MCF 10A (cell line): ENCODE measurements at regions not wholly inside any gene's neighbourhood (a gene's known extent, or its start where the extent isn't known, plus 50 kb on each side); places are given as distances from the start of the nearest gene placed in this dataset.

Experiments used
- BruUV-seq: library from RNA; stranded (reverse); fragments of 400-500 nt; replicated peaks from 2 replicates; lab custom pipeline; 2021; lab: Mats Ljungman, UMichigan
- CTCF ChIA-PET: fragments of 300-600 bp; sonication (Branson Sonifier 250); formaldehyde crosslinking; extraction: SDS; loops from one replicate; lab custom pipeline; 2021; ENCODE audit warnings: antibody characterized with exemption, inconsistent platforms; lab: Yijun Ruan, JAX
- POLR2A ChIA-PET: fragments of 300-600, 350-650 bp; sonication (Branson Sonifier 250); formaldehyde crosslinking; extraction: SDS; loops from one replicate; lab custom pipeline; 2020; ENCODE audit warnings: antibody characterized with exemption, inconsistent platforms; lab: Yijun Ruan, JAX
- DNase-seq: peaks from one replicate; pipeline ENCODE4 v3.0.0-alpha.2; 2018; ENCODE audit not compliant: unreplicated experiment
- H3K27ac Mint-ChIP-seq: one replicate; pipeline ENCODE4 v1.8.0; 2022; ENCODE audit warnings: mild to moderate bottlenecking, low read depth, mixed read lengths; ENCODE audit not compliant: unreplicated experiment
- H3K27me3 Mint-ChIP-seq: one replicate; pipeline ENCODE4 v1.8.0; 2022; ENCODE audit warnings: mixed read lengths; ENCODE audit not compliant: insufficient read depth, unreplicated experiment
- H3K36me3 Mint-ChIP-seq: one replicate; pipeline ENCODE4 v1.8.0; 2022; ENCODE audit warnings: mild to moderate bottlenecking, moderate library complexity, mixed read lengths; ENCODE audit not compliant: insufficient read depth, unreplicated experiment
- H3K4me1 Mint-ChIP-seq: one replicate; pipeline ENCODE4 v1.8.0; 2022; ENCODE audit warnings: mixed read lengths; ENCODE audit not compliant: insufficient read depth, unreplicated experiment
- H3K4me3 Mint-ChIP-seq: one replicate; pipeline ENCODE4 v1.8.0; 2022; ENCODE audit warnings: mild to moderate bottlenecking, moderate library complexity, mixed read lengths; ENCODE audit not compliant: unreplicated experiment
- H3K9me3 Mint-ChIP-seq: one replicate; pipeline ENCODE4 v1.8.0; 2022; ENCODE audit warnings: mixed read lengths; ENCODE audit not compliant: unreplicated experiment
- CTCF ChIP-seq: fragments of 200-600 bp; IDR thresholded peaks from one replicate; pipeline ENCODE4 v1.8.0; 2022; ENCODE audit warnings: antibody characterized with exemption, mild to moderate bottlenecking; ENCODE audit not compliant: unreplicated experiment
- intact Hi-C: fragments of 100-400 bp; cut with micrococcal nuclease; formaldehyde crosslinking; loops from 2 replicates; pipeline ENCODE4 v1.14.1; 2022

GRCh38 chr2:13543550-13543949 lies 826.8 kb downstream of the TRIB2 start:
- no TSS peak for BruUV-seq
- no peaks in the 10 kb centered on the region for H3K27me3 Mint-ChIP-seq
- H3K4me3 Mint-ChIP-seq: no peak overlapping the region
- TF ChIP-seq CTCF: no peak
- no peak overlapping the region for H3K27ac Mint-ChIP-seq
- DNase-seq: peak; percentile 11
- intact Hi-C loops: no loop called here
- H3K36me3 Mint-ChIP-seq: peaks cover 7% of the 10 kb centered on the region
- no peaks in the 10 kb centered on the region for H3K4me1 Mint-ChIP-seq
- CTCF ChIA-PET: no interaction called here
- no peaks in the 10 kb centered on the region for H3K9me3 Mint-ChIP-seq
- POLR2A ChIA-PET: no interaction called here

GRCh38 chr2:13545320-13545719 lies 828.6 kb downstream of the TRIB2 start:
- no TSS peak for BruUV-seq
- TF ChIP-seq CTCF: no peak
- intact Hi-C loops: no loop called here
- no peaks in the 10 kb centered on the region for H3K9me3 Mint-ChIP-seq
- no peak overlapping the region for H3K27ac Mint-ChIP-seq
- DNase-seq: no peak
- H3K36me3 Mint-ChIP-seq: peaks cover 7% of the 10 kb centered on the region
- CTCF ChIA-PET: no interaction called here
- H3K27me3 Mint-ChIP-seq: no peaks in the 10 kb centered on the region
- no peaks in the 10 kb centered on the region for H3K4me1 Mint-ChIP-seq
- POLR2A ChIA-PET: no interaction called here
- no peak overlapping the region for H3K4me3 Mint-ChIP-seq

GRCh38 chr2:13546131-13546530 lies 829.4 kb downstream of the TRIB2 start:
- no peak overlapping the region for H3K27ac Mint-ChIP-seq
- ChIA-PET POLR2A (no interaction called here), CTCF (no interaction called here)
- no TSS peak for BruUV-seq
- H3K36me3 Mint-ChIP-seq: peaks cover 7% of the 10 kb centered on the region
- no peak for TF ChIP-seq CTCF
- no peak overlapping the region for H3K4me3 Mint-ChIP-seq
- no peaks in the 10 kb centered on the region for H3K27me3 Mint-ChIP-seq
- DNase-seq: no peak
- intact Hi-C loops: no loop called here
- H3K4me1 Mint-ChIP-seq: no peaks in the 10 kb centered on the region
- no peaks in the 10 kb centered on the region for H3K9me3 Mint-ChIP-seq

- intact Hi-C loops: no loop called here
- BruUV-seq: no TSS peak
- H3K9me3 Mint-ChIP-seq: no peaks in the 10 kb centered on the region
- ChIA-PET POLR2A (interaction anchor here (1.2 kb wide), 1 partner anchor 27 kb away, joined by 5 read pairs; no protein-coding TSS in a partner anchor), CTCF (interaction anchor here (0.6 to 0.9 kb wide), 4 partner anchors 101 to 1686 kb away, joined by 3 to 4 read pairs (median 3); no protein-coding TSS in a partner anchor)
- H3K4me1 Mint-ChIP-seq: no peaks in the 10 kb centered on the region
- peak; percentile 1 for DNase-seq
- H3K27me3 Mint-ChIP-seq: no peaks in the 10 kb centered on the region
- no peak overlapping the region for H3K4me3 Mint-ChIP-seq
- H3K36me3 Mint-ChIP-seq: peaks cover 7% of the 10 kb centered on the region
- no peak for TF ChIP-seq CTCF
- no peak overlapping the region for H3K27ac Mint-ChIP-seq
Observed at GRCh38 chr2:13550285-13551231, 833.8 kb downstream of the TRIB2 start.
